Upper lobe of left lung (tissue), 4 donors: ENCODE measurements at regions not wholly inside any gene's neighbourhood (a gene's known extent, or its start where the extent isn't known, plus 50 kb on each side); places are given as distances from the start of the nearest gene placed in this dataset.
A peak's percentile ranks its signal among the peaks of the same experiment; 100 is the strongest.

Source experiments
- EP300 ChIP-seq, 4 donors: sonication (generic); formaldehyde crosslinking; IDR thresholded peaks; one replicate each; pipeline ENCODE4 v1.5.1; 2017; ENCODE audit warnings: antibody characterized with exemption in 4 of 4, control low read depth in 2 of 4
- POLR2AphosphoS5 ChIP-seq, 2 donors: sonication (generic); formaldehyde crosslinking; IDR thresholded peaks; one replicate each; pipeline ENCODE4 v1.5.1; 2017; ENCODE audit warnings: antibody characterized with exemption in 2 of 2
- TF ChIP-seq, protein P1 (sequence below), 6 experiments: fragments of 450-650 bp in 4 of 6; fragments of 200-600 bp in 2 of 6; sonication (generic) in 2 of 6; IDR thresholded peaks; one replicate each; pipeline ENCODE4 v1.5.1; 2016 to 2019; ENCODE audit warnings: antibody characterized with exemption in 6 of 6

DNA sequence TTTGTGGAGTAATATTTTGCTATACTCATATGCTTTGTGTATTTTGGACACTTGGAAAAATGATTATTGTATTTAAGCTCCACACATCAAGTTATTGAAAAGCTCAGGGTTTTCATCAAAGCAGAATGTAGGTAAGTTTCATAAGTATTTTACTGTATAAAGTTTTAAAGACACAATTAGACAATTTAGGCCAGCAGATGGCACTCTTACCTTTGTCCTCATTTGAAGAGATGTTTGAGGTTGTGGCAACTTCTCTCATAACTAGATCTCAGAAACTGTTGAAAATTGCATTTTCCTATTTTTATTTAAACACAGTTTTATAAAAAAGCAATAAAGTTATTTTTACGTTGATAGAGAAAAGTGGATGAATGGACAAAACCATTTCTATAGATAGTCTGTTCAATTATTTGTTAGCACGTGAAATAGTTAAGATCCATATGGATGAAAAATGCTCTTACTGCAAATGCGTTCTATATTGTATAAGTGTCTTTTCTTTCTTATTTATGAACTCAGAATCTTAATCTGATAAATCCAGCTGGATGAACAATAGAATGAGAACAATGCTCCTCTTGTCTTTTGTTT, 300.0 kb downstream of the AEBP2 start:
- TF ChIP-seq POLR2AphosphoS5 (IDR thresholded peaks at IDR 0.05) (no peak), EP300 (IDR thresholded peaks at IDR 0.05) (no peak)
- TF ChIP-seq, protein P1, sequence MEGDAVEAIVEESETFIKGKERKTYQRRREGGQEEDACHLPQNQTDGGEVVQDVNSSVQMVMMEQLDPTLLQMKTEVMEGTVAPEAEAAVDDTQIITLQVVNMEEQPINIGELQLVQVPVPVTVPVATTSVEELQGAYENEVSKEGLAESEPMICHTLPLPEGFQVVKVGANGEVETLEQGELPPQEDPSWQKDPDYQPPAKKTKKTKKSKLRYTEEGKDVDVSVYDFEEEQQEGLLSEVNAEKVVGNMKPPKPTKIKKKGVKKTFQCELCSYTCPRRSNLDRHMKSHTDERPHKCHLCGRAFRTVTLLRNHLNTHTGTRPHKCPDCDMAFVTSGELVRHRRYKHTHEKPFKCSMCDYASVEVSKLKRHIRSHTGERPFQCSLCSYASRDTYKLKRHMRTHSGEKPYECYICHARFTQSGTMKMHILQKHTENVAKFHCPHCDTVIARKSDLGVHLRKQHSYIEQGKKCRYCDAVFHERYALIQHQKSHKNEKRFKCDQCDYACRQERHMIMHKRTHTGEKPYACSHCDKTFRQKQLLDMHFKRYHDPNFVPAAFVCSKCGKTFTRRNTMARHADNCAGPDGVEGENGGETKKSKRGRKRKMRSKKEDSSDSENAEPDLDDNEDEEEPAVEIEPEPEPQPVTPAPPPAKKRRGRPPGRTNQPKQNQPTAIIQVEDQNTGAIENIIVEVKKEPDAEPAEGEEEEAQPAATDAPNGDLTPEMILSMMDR (IDR thresholded peaks at IDR 0.05): peak in 5 of 6 experiments; percentile 31 to 58 (median 40)
